DOHH2 (cell line): ENCODE measurements at regions not wholly inside any gene's neighbourhood (a gene's known extent, or its start where the extent isn't known, plus 50 kb on each side); places are given as distances from the start of the nearest gene placed in this dataset.

Experiments used
- EZH2phosphoT487 ChIP-seq: fragments of 200-600 bp; sonication (generic); IDR thresholded peaks from 2 replicates; pipeline ENCODE4 v1.6.1; 2017; ENCODE audit warnings: borderline replicate concordance, mild to moderate bottlenecking, antibody characterized with exemption, low read length, moderate library complexity, mixed read lengths
- TF ChIP-seq, protein P1 (sequence below): fragments of 200-600 bp; sonication (generic); IDR thresholded peaks from one replicate; pipeline ENCODE4 v1.5.1; 2014; ENCODE audit warnings: antibody characterized with exemption, mild to moderate bottlenecking, low read depth, low read length; ENCODE audit not compliant: poor library complexity, severe bottlenecking

DNA sequence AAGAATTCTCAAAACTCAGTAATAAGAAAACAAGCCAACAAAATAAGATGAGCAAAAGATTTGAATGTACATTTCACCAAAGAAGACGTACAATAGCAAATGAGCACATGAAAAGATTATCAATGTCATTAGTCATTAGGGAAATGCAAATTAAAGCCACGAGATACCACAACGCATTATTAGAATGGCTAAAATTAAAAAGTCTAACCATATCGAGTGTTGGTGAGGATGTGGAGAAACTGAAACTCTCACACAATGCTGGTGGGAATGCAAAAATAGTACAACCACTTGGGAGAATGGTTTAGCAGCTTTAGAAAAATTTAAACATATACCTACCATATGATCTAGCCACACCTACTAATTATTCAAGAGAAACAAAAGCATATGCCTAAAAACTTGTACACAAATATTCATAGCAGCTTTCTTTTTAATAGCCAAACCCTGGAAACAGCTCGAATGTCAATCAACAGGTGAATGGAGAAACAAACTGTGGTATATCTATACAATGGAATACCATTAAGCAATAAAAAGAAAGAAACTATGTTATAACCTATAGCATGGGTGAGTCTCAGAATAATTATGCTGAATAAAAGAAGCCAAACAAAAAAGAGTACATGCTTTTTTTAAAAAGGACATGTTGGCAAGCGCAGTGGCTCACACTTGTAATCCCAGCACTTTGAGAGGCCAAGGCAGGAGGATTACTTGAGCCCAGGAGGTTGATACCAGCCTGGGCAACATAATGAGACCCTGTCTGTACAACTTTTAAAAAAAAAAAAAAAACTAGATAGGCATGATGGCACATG is 103.6 kb downstream of the LITAF start:
- TF ChIP-seq, protein P1, sequence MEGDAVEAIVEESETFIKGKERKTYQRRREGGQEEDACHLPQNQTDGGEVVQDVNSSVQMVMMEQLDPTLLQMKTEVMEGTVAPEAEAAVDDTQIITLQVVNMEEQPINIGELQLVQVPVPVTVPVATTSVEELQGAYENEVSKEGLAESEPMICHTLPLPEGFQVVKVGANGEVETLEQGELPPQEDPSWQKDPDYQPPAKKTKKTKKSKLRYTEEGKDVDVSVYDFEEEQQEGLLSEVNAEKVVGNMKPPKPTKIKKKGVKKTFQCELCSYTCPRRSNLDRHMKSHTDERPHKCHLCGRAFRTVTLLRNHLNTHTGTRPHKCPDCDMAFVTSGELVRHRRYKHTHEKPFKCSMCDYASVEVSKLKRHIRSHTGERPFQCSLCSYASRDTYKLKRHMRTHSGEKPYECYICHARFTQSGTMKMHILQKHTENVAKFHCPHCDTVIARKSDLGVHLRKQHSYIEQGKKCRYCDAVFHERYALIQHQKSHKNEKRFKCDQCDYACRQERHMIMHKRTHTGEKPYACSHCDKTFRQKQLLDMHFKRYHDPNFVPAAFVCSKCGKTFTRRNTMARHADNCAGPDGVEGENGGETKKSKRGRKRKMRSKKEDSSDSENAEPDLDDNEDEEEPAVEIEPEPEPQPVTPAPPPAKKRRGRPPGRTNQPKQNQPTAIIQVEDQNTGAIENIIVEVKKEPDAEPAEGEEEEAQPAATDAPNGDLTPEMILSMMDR, result no peak
- TF ChIP-seq EZH2phosphoT487, result no peak
